GM12873 (cell line): ENCODE measurements at regions not wholly inside any gene's neighbourhood (a gene's known extent, or its start where the extent isn't known, plus 50 kb on each side); places are given as distances from the start of the nearest gene placed in this dataset.

Experiments
- TF ChIP-seq, protein P1 (sequence below): IDR thresholded peaks from 2 replicates; pipeline ENCODE4 v1.5.1; 2012; ENCODE audit warnings: low read depth, mild to moderate bottlenecking, moderate library complexity, low read length, control low read depth; ENCODE audit not compliant: insufficient read depth; ENCODE audit errors: missing control alignments

DNA sequence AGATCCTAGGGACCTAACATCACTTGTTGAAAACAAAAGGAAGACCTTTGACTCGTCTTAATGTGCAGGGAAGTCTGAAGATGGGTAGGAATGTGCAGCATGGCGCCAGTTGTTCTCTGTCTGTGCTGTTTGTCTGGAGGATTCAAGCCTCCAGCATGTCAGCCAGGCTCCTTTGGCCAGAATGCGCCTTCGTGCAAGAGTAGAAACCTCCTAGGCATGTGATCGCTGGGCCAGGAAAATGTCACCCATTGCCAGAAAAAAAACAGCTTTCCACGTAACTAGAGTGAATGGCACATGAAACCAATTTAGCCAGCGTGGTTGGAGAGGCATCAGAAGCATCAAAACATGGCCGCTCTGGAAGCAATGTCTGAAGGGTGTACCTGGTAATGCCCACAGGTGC lies 132.7 kb downstream of the EDN1 start:
- TF ChIP-seq, protein P1, sequence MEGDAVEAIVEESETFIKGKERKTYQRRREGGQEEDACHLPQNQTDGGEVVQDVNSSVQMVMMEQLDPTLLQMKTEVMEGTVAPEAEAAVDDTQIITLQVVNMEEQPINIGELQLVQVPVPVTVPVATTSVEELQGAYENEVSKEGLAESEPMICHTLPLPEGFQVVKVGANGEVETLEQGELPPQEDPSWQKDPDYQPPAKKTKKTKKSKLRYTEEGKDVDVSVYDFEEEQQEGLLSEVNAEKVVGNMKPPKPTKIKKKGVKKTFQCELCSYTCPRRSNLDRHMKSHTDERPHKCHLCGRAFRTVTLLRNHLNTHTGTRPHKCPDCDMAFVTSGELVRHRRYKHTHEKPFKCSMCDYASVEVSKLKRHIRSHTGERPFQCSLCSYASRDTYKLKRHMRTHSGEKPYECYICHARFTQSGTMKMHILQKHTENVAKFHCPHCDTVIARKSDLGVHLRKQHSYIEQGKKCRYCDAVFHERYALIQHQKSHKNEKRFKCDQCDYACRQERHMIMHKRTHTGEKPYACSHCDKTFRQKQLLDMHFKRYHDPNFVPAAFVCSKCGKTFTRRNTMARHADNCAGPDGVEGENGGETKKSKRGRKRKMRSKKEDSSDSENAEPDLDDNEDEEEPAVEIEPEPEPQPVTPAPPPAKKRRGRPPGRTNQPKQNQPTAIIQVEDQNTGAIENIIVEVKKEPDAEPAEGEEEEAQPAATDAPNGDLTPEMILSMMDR = no peak

DNA sequence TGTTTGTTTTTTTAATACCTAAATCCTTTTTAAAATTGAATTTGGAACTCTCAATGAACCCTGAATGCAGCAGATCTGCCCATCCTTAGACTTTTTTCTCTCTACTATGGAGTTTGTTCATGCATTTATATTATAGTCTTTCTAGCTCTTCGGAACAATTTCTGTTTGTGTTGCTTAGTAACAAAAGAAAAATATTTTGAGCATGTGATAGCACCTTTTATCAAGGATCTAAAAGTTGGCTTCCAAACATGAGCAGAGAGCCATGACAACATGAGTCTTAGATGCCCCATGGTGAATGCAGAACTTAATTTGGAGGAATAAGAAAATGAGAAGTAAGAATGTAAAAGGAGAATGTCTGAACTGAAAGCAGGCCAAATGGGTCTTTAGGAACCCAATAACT lies 133.7 kb downstream of the EDN1 start:
- TF ChIP-seq, protein P1 = no peak

DNA sequence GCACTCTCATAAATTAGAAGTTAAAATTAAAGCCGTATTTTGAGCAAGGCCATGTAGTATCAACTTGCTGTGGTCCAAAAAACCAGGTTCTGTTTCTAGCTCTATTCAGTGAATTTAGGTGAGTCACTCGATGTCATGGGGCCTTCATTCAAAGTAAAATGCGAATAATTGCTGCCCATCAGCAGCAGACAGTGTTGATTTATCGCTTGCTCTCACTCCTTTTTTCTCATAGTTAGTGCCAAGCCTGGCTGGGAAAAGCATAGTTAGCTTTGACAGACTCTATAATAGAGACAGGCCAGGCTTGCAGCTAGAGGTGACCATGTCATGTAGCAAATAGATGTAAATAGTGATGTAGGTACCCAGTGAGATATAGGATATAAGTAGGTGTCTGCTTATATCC lies 136.0 kb downstream of the EDN1 start:
- TF ChIP-seq, protein P1 = no peak

DNA sequence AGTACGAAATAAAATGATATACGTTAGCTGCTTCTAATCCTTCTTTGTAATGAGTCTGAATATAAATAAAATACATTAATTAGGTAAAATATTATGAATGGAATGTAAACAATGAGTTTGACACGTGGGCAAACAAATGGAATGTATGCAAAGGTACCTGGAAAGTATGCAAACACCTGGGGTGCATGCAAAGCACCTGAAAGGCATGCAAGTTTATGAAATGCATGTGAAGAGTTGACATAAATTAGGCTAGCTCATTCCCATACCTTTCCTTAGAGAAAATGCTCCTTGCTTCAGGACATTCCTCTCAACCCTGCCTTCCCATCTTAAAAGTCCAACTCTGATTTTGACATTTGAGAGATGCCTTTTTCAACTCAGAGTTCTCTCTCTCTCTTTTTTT lies 140.9 kb downstream of the EDN1 start:
- TF ChIP-seq, protein P1 = no peak

DNA sequence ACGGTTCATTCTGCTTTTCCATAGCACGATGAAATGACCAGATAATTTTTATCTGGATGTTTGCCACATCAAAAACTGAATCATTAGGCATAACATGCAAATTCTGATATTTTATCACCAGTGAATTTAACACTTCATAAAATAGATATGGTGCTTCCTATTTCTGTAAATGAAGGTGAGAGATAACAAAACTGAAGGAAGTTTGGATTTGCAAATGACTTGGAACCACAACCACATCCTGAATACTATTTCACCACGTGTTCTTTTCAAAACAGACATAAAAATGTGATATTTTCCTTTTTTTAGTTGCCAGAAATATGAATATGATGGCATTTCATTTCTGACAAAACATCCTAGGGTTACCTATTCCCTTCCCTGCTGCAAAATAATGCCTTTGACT lies 146.1 kb downstream of the EDN1 start:
- TF ChIP-seq, protein P1 = no peak

DNA sequence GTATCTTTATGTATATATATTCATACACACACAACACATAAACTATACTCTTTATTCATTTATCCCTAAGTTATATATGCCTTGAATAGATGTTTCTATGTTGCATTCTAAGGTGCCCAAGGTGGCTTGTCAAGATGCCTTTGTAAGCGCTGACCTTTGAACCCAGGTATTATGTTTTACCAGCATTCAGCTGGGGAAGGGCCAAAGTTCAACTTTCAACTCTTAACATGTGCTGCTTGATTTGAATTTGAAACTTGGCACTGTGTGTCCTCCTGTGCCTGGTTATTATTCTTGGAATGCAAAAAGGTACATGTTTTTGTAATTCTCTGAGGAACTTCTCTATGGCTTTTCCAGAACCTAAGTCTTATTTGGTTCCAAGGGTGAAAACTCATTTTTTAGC lies 146.5 kb downstream of the EDN1 start:
- TF ChIP-seq, protein P1 = no peak

DNA sequence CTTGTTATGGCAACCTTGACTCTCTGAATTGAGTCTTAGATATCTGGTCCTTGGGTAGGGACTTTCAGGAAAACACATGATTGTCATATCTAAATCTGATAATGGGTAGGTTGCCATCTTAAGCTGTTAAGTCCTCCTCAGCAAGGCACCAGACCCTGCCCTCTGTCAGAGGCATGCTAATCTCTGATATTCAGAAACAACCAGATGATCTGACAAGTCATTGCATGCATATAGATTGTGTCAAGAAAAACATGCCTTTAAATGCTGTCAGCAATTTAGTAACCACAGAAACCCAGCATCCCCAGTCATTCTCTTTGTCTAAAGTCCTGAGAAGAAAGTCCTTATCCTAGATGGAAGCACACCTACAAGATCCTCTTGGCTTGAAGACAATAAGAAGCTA lies 149.1 kb downstream of the EDN1 start:
- TF ChIP-seq, protein P1 = no peak
